Lung (tissue), 11 donors: ENCODE measurements at regions not wholly inside any gene's neighbourhood (a gene's known extent, or its start where the extent isn't known, plus 50 kb on each side); places are given as distances from the start of the nearest gene placed in this dataset.

ENCODE experiments used
- ATAC-seq: fragments of 200-7000 bp; cut with Tn5 transposase; one replicate; pipeline ENCODE4 v1.9.1; 2020; ENCODE audit warnings: moderate number of reproducible peaks; ENCODE audit not compliant: insufficient read depth, low FRiP score
- DNase-seq, 3 donors: peaks; one replicate each; pipeline ENCODE4 v3.0.0-alpha.2; 2013 to 2017
- H3K27ac ChIP-seq, 2 donors: one replicate each; pipeline ENCODE4 v1.5.1; 2013; ENCODE audit warnings: mild to moderate bottlenecking in 2 of 2, moderate library complexity in 2 of 2, control low read depth in 1 of 2, inconsistent platforms in 1 of 2, low read depth in 1 of 2, low read length in 1 of 2
- H3K27me3 ChIP-seq, 3 donors: one replicate each; pipeline ENCODE4 v1.5.1; 2013; ENCODE audit warnings: low read length in 2 of 3; ENCODE audit not compliant: control insufficient read depth in 3 of 3, insufficient read depth in 3 of 3
- H3K36me3 ChIP-seq, 4 donors: one replicate each; pipeline ENCODE4 v1.5.1; 2013; ENCODE audit warnings: low read length in 4 of 4, mild to moderate bottlenecking in 1 of 4, moderate library complexity in 1 of 4; ENCODE audit not compliant: control insufficient read depth in 4 of 4, insufficient read depth in 4 of 4
- H3K4me1 ChIP-seq, 5 donors: one replicate each; pipeline ENCODE4 v1.5.1; 2013; ENCODE audit warnings: low read length in 5 of 5, mild to moderate bottlenecking in 2 of 5, moderate library complexity in 1 of 5; ENCODE audit not compliant: control insufficient read depth in 5 of 5, insufficient read depth in 5 of 5
- H3K4me3 ChIP-seq: one replicate; pipeline ENCODE4 v1.5.1; 2013; ENCODE audit warnings: mild to moderate bottlenecking, control low read depth, moderate library complexity
- H3K9ac ChIP-seq, 2 donors: one replicate each; pipeline ENCODE4 v1.5.1; 2013; ENCODE audit warnings: low read length in 2 of 2, control low read depth in 1 of 2; ENCODE audit not compliant: insufficient read depth in 1 of 2
- H3K9me3 ChIP-seq, 4 donors: one replicate each; pipeline ENCODE4 v1.5.1; 2013; ENCODE audit warnings: low read length in 3 of 4, mild to moderate bottlenecking in 1 of 4, moderate library complexity in 1 of 4; ENCODE audit not compliant: control insufficient read depth in 4 of 4, insufficient read depth in 3 of 4
- WGBS, 2 donors: extraction: QIAGEN DNeasy Blood & Tissue Kit; methylation state at CpG; one replicate each; pipeline ENCODE4 v1.1.7; 2013; 5-methylcytosine and 5-hydroxymethylcytosine counted together
- TF ChIP-seq, protein P1 (sequence below): IDR thresholded peaks from 2 replicates; pipeline ENCODE4 v1.5.1; 2012; ENCODE audit warnings: mild to moderate bottlenecking; ENCODE audit errors: control extremely low read depth, extremely low read depth
- donor health status: control.
- donor health status: control.
- donor health status: Bipolar disorder and iron deficiency.
- donor health status: healthy.
- donor health status: DM: yes; HTN: yes; CAD: no.

DNA sequence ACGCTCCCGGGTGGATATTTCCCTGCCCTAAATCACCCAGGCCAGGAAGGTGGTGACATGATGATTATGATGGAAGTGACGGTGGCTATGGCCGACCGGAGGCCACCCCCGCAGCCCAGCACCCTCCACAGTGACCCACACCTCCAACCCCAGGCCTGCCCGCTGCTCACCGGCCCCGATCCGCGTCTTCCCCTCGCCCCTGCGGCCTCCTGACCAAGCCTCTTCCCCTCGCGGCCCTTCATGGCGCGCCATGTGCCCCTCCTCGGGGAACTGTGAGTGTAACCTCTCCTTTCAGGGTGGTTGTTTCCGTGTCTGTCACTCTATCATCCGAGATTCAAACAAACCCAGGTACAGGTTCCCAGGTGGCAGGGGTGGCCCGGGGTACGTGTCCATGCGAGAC, 78.3 kb downstream of the UNCX start:
- Histone ChIP-seq H3K9me3 (peaks cover 0 to 10% (median 0%) of the 10 kb centered on the region in 4 donors), H3K4me1 (no peaks in the 10 kb centered on the region), H3K27me3 (no peaks in the 10 kb centered on the region), H3K9ac (no peak overlapping the region), H3K4me3 (no peak overlapping the region), H3K36me3 (no peaks in the 10 kb centered on the region), H3K27ac (no peak overlapping the region)
- TF ChIP-seq, protein P1, sequence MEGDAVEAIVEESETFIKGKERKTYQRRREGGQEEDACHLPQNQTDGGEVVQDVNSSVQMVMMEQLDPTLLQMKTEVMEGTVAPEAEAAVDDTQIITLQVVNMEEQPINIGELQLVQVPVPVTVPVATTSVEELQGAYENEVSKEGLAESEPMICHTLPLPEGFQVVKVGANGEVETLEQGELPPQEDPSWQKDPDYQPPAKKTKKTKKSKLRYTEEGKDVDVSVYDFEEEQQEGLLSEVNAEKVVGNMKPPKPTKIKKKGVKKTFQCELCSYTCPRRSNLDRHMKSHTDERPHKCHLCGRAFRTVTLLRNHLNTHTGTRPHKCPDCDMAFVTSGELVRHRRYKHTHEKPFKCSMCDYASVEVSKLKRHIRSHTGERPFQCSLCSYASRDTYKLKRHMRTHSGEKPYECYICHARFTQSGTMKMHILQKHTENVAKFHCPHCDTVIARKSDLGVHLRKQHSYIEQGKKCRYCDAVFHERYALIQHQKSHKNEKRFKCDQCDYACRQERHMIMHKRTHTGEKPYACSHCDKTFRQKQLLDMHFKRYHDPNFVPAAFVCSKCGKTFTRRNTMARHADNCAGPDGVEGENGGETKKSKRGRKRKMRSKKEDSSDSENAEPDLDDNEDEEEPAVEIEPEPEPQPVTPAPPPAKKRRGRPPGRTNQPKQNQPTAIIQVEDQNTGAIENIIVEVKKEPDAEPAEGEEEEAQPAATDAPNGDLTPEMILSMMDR: no peak
- 72 to 77% methylated on average over 23 of the region's 23 CpGs for WGBS, 2 donors
- no peak for DNase-seq
- ATAC-seq: no peak

DNA sequence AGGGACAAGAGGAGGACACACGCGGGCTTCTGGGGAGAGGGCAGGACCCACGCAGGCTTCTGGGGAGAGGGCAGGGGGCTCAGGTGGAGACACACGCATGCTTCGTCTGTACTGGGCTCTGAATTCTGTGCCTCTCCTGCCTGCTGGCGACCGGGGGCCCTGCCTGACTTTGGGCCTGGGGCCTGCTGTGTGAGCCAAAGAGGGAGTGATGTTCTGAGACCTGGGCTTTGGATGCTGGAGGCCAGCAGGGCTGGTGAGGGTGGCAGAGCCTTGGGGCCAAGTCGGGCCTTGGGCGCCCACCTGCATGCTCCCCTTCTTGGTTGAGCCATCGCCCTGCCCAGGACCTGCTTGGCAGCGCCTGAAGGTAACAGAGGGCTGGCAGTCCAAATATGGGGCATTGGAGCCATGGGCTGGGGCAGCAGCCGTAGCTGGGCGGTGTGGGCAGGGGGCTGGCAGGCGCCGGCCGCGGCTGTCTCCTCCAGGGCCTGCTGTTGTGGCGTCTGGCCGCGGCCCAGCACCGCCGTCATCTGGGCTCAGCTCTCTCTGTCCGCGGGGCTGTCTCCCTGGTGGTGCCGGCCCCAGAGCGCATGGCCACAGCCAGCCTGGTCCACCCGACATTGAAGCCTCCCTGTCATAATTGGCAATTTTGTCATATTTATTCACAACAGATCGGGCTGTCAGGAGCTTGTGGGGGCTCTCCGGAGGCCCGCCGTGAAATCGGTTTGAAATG, 78.9 kb downstream of the UNCX start:
- 91% methylated on average over 32 of the region's 32 CpGs for WGBS, 2 donors
- ATAC-seq (no peak), DNase-seq (no peak)
- H3K27ac ChIP-seq: no peak overlapping the region
- H3K9ac ChIP-seq: no peak overlapping the region
- no peaks in the 10 kb centered on the region for H3K36me3 ChIP-seq
- H3K27me3 ChIP-seq: no peaks in the 10 kb centered on the region
- no peaks in the 10 kb centered on the region for H3K4me1 ChIP-seq
- H3K4me3 ChIP-seq: no peak overlapping the region
- peaks cover 0 to 10% (median 0%) of the 10 kb centered on the region in 4 donors for H3K9me3 ChIP-seq
- TF ChIP-seq, protein P1: no peak

DNA sequence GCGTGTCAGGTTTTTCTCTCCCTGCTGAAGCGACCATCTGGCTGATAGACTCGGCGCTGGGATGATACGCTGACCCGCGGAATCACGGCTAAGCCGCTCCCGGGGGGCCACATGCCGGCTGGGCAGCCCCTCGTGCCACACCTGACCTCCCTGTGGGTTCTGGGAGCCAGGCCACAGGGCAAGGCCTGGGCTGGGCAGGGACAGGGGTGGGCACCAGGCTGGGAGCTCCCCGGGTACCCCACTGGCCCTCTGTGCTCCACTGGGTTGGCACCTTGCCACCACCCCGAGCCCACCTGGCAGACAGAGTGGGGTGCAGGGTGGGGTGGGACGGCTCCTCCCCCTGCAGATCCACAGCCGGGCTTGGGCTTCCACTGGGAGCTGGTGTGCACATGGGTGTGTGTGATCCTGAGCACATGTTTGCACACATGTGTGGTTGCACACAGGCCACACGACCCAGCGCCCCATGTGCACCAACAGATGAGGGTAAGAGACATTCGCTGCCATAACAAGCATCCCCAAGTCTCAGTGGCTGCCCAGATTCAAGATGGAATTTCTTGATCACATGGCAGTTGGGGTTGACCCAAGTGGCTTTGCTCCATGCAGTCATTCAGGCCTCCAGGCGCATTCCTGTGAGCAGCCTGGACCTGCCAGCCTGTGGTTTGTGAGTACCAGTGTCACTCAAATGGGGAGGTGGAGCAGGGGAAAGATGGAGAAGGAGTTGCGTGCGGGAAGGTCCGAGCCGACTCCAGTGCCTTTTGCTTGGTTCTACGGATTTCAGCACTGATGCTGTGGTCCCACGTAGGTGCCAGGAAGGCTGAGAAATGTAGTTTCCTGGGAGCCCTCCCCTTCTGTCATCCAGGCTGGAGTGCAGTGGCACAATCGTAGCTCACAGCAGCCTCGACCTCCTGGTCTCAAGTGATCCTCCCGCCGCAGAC, 79.7 kb downstream of the UNCX start:
- TF ChIP-seq, protein P1: no peak
- Histone ChIP-seq H3K9ac (no peak overlapping the region), H3K4me1 (no peaks in the 10 kb centered on the region), H3K9me3 (peaks cover 0 to 10% (median 0%) of the 10 kb centered on the region in 4 donors), H3K27me3 (no peaks in the 10 kb centered on the region), H3K36me3 (no peaks in the 10 kb centered on the region), H3K27ac (no peak overlapping the region), H3K4me3 (no peak overlapping the region)
- WGBS, 2 donors: 91 to 92% methylated on average over 30 of the region's 30 CpGs
- ATAC-seq (no peak), DNase-seq (peak in 1 of 3 donors; percentile 10)
